ENCODE measurements at regions not wholly inside any gene's neighbourhood (a gene's known extent, or its start where the extent isn't known, plus 50 kb on each side); places are given as distances from the start of the nearest gene placed in this dataset.

- Mint-ChIP-seq H3K4me3 (no peak overlapping the region), H3K4me1 (ENCODE audit: low read depth) (peaks cover 1% of the 10 kb centered on the region), H3K27me3 (no peaks in the 10 kb centered on the region), H3K36me3 (ENCODE audit: low read depth) (no peaks in the 10 kb centered on the region), H3K9me3 (no peaks in the 10 kb centered on the region), H3K27ac (no peak overlapping the region)
- DNase-seq: no peak
Measured at GRCh38 chr13:99695857-99696256, 194.6 kb downstream of the TM9SF2 start.

GRCh38 chr13:99693852-99694611 is 192.8 kb downstream of the TM9SF2 start:
- H3K36me3 Mint-ChIP-seq (ENCODE audit: low read depth): no peaks in the 10 kb centered on the region
- H3K27ac Mint-ChIP-seq: no peak overlapping the region
- H3K4me1 Mint-ChIP-seq (ENCODE audit: low read depth): peaks cover 3% of the 10 kb centered on the region
- no peaks in the 10 kb centered on the region for H3K9me3 Mint-ChIP-seq
- H3K4me3 Mint-ChIP-seq: no peak overlapping the region
- no peaks in the 10 kb centered on the region for H3K27me3 Mint-ChIP-seq
- DNase-seq: no peak

GRCh38 chr13:99693351-99693750 is 192.1 kb downstream of the TM9SF2 start:
- no peak for DNase-seq
- Mint-ChIP-seq H3K4me3 (no peak overlapping the region), H3K27ac (no peak overlapping the region), H3K27me3 (no peaks in the 10 kb centered on the region), H3K4me1 (ENCODE audit: low read depth) (peaks cover 5% of the 10 kb centered on the region), H3K36me3 (ENCODE audit: low read depth) (no peaks in the 10 kb centered on the region), H3K9me3 (no peaks in the 10 kb centered on the region)

GRCh38 chr13:99692854-99693253 is 191.6 kb downstream of the TM9SF2 start:
- no peaks in the 10 kb centered on the region for H3K9me3 Mint-ChIP-seq
- H3K27me3 Mint-ChIP-seq: no peaks in the 10 kb centered on the region
- no peaks in the 10 kb centered on the region for H3K36me3 Mint-ChIP-seq (ENCODE audit: low read depth)
- H3K4me3 Mint-ChIP-seq: no peak overlapping the region
- no peak overlapping the region for H3K27ac Mint-ChIP-seq
- peaks cover 5% of the 10 kb centered on the region for H3K4me1 Mint-ChIP-seq (ENCODE audit: low read depth)
- DNase-seq: no peak

DNA sequence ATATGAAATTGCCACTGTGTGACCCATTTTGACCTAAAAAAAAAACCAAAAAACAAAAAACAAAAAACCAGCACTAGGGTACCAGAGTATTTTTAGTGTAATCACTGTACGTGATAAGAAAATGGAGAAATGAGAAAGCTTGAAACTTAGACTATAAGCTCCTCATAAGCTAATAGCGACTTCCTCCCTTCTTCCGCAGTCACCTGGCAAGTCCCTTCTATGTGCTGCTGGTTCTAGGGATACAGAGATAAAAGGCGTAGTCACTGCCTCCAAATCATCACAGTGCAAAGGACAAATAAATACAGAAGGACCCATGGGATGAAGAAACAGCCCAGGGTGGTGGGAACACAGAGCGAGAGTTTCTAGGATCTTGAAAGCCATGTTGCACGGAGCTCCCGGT is 190.3 kb downstream of the TM9SF2 start:
- H3K27ac Mint-ChIP-seq: no peak overlapping the region
- H3K9me3 Mint-ChIP-seq: no peaks in the 10 kb centered on the region
- no peak for DNase-seq
- H3K36me3 Mint-ChIP-seq (ENCODE audit: low read depth): no peaks in the 10 kb centered on the region
- H3K27me3 Mint-ChIP-seq: no peaks in the 10 kb centered on the region
- no peak overlapping the region for H3K4me3 Mint-ChIP-seq
- H3K4me1 Mint-ChIP-seq (ENCODE audit: low read depth): peaks cover 5% of the 10 kb centered on the region

- H3K4me1 Mint-ChIP-seq (ENCODE audit: low read depth): peaks cover 5% of the 10 kb centered on the region
- H3K27me3 Mint-ChIP-seq: no peaks in the 10 kb centered on the region
- H3K4me3 Mint-ChIP-seq: no peak overlapping the region
- DNase-seq: no peak
- no peak overlapping the region for H3K27ac Mint-ChIP-seq
- H3K36me3 Mint-ChIP-seq (ENCODE audit: low read depth): no peaks in the 10 kb centered on the region
- H3K9me3 Mint-ChIP-seq: no peaks in the 10 kb centered on the region
Measured at GRCh38 chr13:99690426-99691174, 189.3 kb downstream of the TM9SF2 start.

DNA sequence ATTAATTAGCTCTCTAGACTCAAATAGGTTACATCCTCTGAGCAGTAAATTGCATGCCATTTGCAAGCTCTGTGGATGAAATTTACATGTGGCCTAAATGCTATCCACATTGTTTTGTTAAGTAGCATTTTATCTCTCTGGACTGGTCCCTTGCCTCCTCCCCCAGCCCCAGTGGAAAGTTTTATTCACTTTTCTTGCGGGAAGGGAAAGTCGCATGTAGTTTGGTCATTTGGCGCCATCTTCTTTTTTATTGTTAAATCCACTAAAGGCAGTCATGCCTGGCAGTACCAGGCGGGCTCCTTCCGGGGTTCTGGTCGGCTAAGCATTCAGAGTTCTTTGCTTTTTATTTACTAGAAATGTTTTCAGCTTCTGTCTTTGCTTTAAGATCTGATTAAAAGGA is 188.7 kb downstream of the TM9SF2 start:
- H3K36me3 Mint-ChIP-seq (ENCODE audit: low read depth): no peaks in the 10 kb centered on the region
- H3K9me3 Mint-ChIP-seq: no peaks in the 10 kb centered on the region
- H3K4me3 Mint-ChIP-seq: no peak overlapping the region
- H3K4me1 Mint-ChIP-seq (ENCODE audit: low read depth): peaks cover 5% of the 10 kb centered on the region
- H3K27me3 Mint-ChIP-seq: no peaks in the 10 kb centered on the region
- DNase-seq: no peak
- no peak overlapping the region for H3K27ac Mint-ChIP-seq

DNA sequence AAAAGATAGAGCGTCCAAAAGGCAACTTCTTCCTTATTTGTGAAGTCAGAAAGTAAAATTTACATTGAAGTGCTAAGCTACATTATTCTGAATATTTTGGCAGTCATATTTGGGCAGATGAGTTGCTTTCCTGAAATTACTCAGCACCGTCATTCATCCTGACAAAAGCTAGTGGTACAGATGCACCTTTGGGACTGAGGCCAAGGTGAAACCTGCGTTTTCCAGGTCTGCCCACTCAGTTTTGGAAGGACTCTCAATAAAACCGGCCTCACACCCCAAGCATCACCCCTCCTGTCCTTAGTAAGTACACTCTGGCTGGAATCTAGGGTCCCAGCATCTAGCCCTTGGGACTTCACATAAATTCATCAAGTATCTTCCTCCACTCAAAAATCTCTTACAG is 187.5 kb downstream of the TM9SF2 start:
- no peak overlapping the region for H3K27ac Mint-ChIP-seq
- no peaks in the 10 kb centered on the region for H3K27me3 Mint-ChIP-seq
- DNase-seq: no peak
- no peaks in the 10 kb centered on the region for H3K9me3 Mint-ChIP-seq
- H3K4me3 Mint-ChIP-seq: no peak overlapping the region
- H3K36me3 Mint-ChIP-seq (ENCODE audit: low read depth): no peaks in the 10 kb centered on the region
- peaks cover 5% of the 10 kb centered on the region for H3K4me1 Mint-ChIP-seq (ENCODE audit: low read depth)

DNA sequence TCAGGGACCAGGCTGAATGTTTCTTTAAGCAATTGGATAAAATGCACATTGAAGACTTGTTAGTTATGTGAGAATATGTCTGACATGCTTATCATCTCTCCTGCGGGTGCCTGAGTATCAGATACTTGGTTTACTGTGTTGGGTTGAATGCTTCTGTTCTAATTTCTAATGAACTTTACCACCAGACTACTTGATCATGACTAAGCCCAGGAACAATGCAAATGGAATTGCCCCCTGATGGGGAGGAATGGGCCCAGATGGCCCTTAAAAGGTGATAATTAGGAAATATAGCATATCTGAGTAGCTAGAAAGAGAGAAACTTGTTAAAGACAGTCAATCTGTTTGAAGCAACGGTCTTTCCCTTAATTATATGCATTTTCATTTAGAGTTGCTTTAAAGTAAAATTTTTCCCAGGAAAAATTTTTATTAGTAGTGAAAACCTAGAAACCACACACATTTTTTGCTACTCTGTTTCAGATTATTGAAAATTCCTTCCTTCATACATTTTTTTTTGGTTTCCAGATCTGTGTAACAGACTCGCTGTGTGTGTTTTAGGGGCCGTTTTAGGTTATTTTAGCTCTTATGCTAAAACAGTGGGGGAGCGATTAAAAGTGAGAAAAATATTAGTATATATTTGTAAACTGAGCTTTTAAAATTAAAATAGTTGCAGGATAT is 186.6 kb downstream of the TM9SF2 start:
- H3K36me3 Mint-ChIP-seq (ENCODE audit: low read depth): no peaks in the 10 kb centered on the region
- H3K27me3 Mint-ChIP-seq: no peaks in the 10 kb centered on the region
- no peak overlapping the region for H3K27ac Mint-ChIP-seq
- H3K4me1 Mint-ChIP-seq (ENCODE audit: low read depth): peaks cover 4% of the 10 kb centered on the region
- DNase-seq: no peak
- no peak overlapping the region for H3K4me3 Mint-ChIP-seq
- H3K9me3 Mint-ChIP-seq: no peaks in the 10 kb centered on the region

- no peaks in the 10 kb centered on the region for H3K27me3 Mint-ChIP-seq
- H3K4me1 Mint-ChIP-seq (ENCODE audit: low read depth): peaks cover 4% of the 10 kb centered on the region
- H3K4me3 Mint-ChIP-seq: no peak overlapping the region
- H3K9me3 Mint-ChIP-seq: no peaks in the 10 kb centered on the region
- H3K36me3 Mint-ChIP-seq (ENCODE audit: low read depth): no peaks in the 10 kb centered on the region
- DNase-seq: no peak
- no peak overlapping the region for H3K27ac Mint-ChIP-seq
Measured at GRCh38 chr13:99686944-99687411, 185.7 kb downstream of the TM9SF2 start.

- no peak overlapping the region for H3K27ac Mint-ChIP-seq
- DNase-seq: no peak
- H3K27me3 Mint-ChIP-seq: no peaks in the 10 kb centered on the region
- peaks cover 4% of the 10 kb centered on the region for H3K4me1 Mint-ChIP-seq (ENCODE audit: low read depth)
- no peak overlapping the region for H3K4me3 Mint-ChIP-seq
- H3K36me3 Mint-ChIP-seq (ENCODE audit: low read depth): no peaks in the 10 kb centered on the region
- no peaks in the 10 kb centered on the region for H3K9me3 Mint-ChIP-seq
Measured at GRCh38 chr13:99686157-99686572, 184.9 kb downstream of the TM9SF2 start.

DNA sequence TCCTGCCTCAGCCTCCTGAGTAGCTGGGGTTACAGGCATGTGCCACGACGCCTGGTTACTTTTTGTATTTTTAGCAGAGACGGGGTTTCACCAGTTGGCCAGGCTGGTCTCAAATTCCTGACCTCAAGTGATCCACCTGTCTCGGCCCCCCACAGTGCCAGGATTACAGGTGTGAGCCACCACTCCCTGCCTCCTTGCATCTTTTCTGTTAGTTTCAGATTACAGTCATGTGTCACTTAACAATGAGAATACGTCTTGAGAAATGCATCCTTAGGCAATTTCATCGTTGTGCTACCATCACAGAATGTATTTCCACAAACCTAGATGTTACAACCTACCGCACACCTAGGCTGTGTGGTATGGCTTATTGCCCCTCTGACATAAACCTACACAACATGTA is 180.4 kb downstream of the TM9SF2 start:
- no peak for DNase-seq
- Mint-ChIP-seq H3K4me3 (no peak overlapping the region), H3K27me3 (no peaks in the 10 kb centered on the region), H3K4me1 (ENCODE audit: low read depth) (peaks cover 4% of the 10 kb centered on the region), H3K9me3 (no peaks in the 10 kb centered on the region), H3K27ac (no peak overlapping the region), H3K36me3 (ENCODE audit: low read depth) (no peaks in the 10 kb centered on the region)

DNA sequence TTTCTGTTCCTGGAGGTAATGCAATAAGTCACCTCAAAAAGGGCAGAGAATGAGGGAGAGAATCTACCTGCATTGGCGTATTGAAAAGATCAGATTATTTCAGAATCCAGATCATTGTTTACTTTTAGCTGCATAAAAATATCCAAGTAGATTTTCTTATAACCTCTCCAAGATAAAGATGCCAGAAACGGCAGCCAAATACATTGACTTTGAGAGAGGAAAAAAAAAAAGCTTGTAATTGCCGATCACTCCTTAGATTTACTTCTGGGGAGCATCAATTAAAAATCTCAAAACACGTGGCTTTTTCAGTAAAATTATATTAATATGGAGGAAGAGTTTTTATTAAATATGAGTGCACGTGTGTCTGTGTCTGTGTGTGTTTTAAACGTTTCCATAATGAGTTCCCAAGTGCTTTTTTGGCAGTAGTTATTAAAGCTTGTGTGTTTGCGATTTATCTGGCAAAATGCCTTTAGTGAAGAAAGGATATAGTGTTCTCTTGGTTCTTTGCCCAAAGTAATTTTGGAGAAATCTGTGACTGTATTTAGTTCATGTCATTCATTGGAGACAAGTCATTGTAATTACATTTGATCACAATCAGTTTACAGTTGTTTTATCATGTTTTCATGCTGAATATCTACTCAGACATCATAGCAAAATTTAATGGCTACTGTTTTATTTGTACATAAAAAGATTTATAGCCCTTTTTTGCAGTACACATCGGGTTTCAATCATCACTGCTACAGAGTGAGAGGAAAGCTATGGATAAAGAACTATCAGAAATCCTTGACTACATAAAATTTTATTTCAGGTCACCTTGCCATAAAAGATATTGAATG is 176.1 kb downstream of the TM9SF2 start:
- Mint-ChIP-seq H3K27ac (no peak overlapping the region), H3K4me3 (no peak overlapping the region), H3K27me3 (no peaks in the 10 kb centered on the region), H3K4me1 (ENCODE audit: low read depth) (peaks cover 4% of the 10 kb centered on the region), H3K9me3 (no peaks in the 10 kb centered on the region), H3K36me3 (ENCODE audit: low read depth) (no peaks in the 10 kb centered on the region)
- DNase-seq: no peak

- H3K36me3 Mint-ChIP-seq (ENCODE audit: low read depth): no peaks in the 10 kb centered on the region
- no peaks in the 10 kb centered on the region for H3K9me3 Mint-ChIP-seq
- DNase-seq: no peak
Measured at GRCh38 chr13:99671746-99672145, 170.5 kb downstream of the TM9SF2 start.

More at GRCh38 chr13:99671746-99672145, 170.5 kb downstream of the TM9SF2 start:
- no peak overlapping the region for H3K27ac Mint-ChIP-seq
- no peaks in the 10 kb centered on the region for H3K4me1 Mint-ChIP-seq (ENCODE audit: low read depth)
- no peaks in the 10 kb centered on the region for H3K27me3 Mint-ChIP-seq
- no peak overlapping the region for H3K4me3 Mint-ChIP-seq
